Thymus (tissue), 11 donors: ENCODE measurements at regions not wholly inside any gene's neighbourhood (a gene's known extent, or its start where the extent isn't known, plus 50 kb on each side); places are given as distances from the start of the nearest gene placed in this dataset.
A peak's percentile ranks its signal among the peaks of the same experiment; 100 is the strongest.
"Not testable (repeated sequence)": the region's sequence is repeated elsewhere in the genome, so short reads cannot be mapped to it uniquely, and the experiment has no call there.

ENCODE experiments used
- DNase-seq, 9 donors: peaks; one replicate each; pipeline ENCODE4 v3.0.0-alpha.2; 2013; ENCODE audit warnings: low spot score in 9 of 9, low read depth in 6 of 9, missing footprints in 1 of 9
- H3K27ac ChIP-seq, 2 donors: one replicate each; pipeline ENCODE4 v1.5.1; 2013; ENCODE audit warnings: control low read depth in 1 of 2, low read depth in 1 of 2, low read length in 1 of 2, mild to moderate bottlenecking in 1 of 2, moderate library complexity in 1 of 2
- H3K27me3 ChIP-seq, 2 donors: one replicate each; pipeline ENCODE4 v1.5.1; 2013; ENCODE audit warnings: low read length in 1 of 2; ENCODE audit not compliant: control insufficient read depth in 2 of 2, insufficient read depth in 1 of 2
- H3K36me3 ChIP-seq, 2 donors: one replicate each; pipeline ENCODE4 v1.5.1; 2013; ENCODE audit warnings: low read length in 1 of 2, mild to moderate bottlenecking in 1 of 2, moderate library complexity in 1 of 2; ENCODE audit not compliant: control insufficient read depth in 2 of 2, insufficient read depth in 2 of 2
- H3K4me1 ChIP-seq, 2 donors: one replicate each; pipeline ENCODE4 v1.5.1; 2013; ENCODE audit warnings: low read length in 2 of 2; ENCODE audit not compliant: control insufficient read depth in 2 of 2, insufficient read depth in 2 of 2
- H3K4me3 ChIP-seq, 2 donors: one replicate each; pipeline ENCODE4 v1.5.1; 2013; ENCODE audit warnings: low read length in 2 of 2, control low read depth in 1 of 2, mild to moderate bottlenecking in 1 of 2
- H3K9me3 ChIP-seq, 2 donors: one replicate each; pipeline ENCODE4 v1.5.1; 2013; ENCODE audit warnings: low read length in 1 of 2, mild to moderate bottlenecking in 1 of 2; ENCODE audit not compliant: control insufficient read depth in 2 of 2, insufficient read depth in 1 of 2
- WGBS: extraction: QIAGEN DNeasy Blood & Tissue Kit; methylation state at CpG from one replicate; pipeline ENCODE4 v1.1.7; 2013; 5-methylcytosine and 5-hydroxymethylcytosine counted together
- donor health status: healthy.

DNA sequence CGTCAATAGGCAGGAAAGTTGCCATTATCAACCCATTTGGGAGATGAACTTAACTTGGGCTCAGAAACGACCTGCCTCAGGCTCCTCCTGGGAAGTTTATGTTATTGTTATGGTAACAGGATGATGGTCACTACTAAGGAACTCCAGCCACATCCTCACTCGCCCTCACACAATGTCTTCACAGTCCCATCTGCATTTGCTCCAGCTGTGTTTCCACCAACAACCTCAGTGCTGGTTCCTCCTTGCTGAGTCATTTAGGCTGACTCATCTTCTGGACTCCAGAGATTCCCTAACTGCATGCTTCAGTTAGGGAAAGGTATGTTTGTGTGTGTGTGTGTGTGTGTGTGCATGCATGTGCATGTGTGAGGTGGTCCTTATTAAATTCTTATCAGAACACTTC is 293.4 kb upstream of the BOD1L1 start:
- no peak overlapping the region for H3K27ac ChIP-seq
- 76% methylated on average over 3 of the region's 3 CpGs for WGBS
- DNase-seq: peak in 1 of 9 donors; percentile 6

DNA sequence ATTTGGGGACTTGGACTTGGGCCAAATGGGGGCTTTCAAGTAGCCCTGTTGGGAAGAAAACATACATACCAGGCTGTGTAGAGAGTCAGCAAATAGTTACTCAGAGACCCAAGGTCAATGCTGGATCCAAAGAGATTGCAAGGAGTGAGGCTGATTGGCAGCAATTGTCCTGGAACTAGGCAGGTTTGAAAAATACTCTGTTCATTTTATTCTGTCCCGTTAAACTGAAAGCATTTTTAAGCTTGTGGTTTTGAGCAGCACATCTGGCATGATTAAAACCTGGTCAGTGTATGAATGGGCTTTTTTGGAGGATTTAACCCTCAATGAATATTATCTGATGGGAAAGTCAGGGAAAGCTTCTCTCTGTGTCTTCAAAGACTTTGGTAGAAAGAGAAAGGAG is 294.3 kb upstream of the BOD1L1 start:
- Histone ChIP-seq H3K4me1 (no peaks in the 10 kb centered on the region), H3K27ac (no peak overlapping the region), H3K36me3 (no peaks in the 10 kb centered on the region), H3K4me3 (no peak overlapping the region), H3K9me3 (no peaks in the 10 kb centered on the region), H3K27me3 (no peaks in the 10 kb centered on the region)
- WGBS: 0% methylated on average over 1 of the region's 1 CpG
- DNase-seq: no peak

More for the DNA sequence above, 293.4 kb upstream of the BOD1L1 start:
- H3K36me3 ChIP-seq: no peaks in the 10 kb centered on the region
- H3K4me3 ChIP-seq: no peak overlapping the region
- no peaks in the 10 kb centered on the region for H3K27me3 ChIP-seq
- H3K9me3 ChIP-seq: no peaks in the 10 kb centered on the region
- H3K4me1 ChIP-seq: no peaks in the 10 kb centered on the region

DNA sequence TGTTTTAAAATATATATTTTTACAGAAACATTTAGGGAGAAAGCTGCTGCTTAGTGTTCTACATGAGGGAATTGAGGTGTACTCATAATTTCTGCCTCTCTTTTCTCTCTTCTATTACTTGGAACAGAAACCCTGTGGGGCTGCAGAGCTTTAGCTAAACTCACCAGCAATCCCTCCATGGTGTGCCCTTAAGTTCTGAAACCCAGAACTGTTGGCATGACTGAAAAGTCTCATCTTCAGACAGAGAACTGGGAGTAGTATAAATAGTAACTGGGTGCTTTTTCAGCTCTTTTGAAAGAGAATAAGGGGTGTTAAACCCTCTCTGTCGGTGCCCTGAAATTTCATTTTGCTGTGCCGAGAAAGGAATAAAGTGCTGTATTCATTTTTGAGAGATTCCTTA is 294.9 kb upstream of the BOD1L1 start:
- Histone ChIP-seq H3K4me3 (no peak overlapping the region), H3K4me1 (no peaks in the 10 kb centered on the region), H3K27me3 (no peaks in the 10 kb centered on the region), H3K9me3 (no peaks in the 10 kb centered on the region), H3K36me3 (no peaks in the 10 kb centered on the region), H3K27ac (no peak overlapping the region)
- WGBS: 97% methylated on average over 2 of the region's 2 CpGs
- DNase-seq: no peak

DNA sequence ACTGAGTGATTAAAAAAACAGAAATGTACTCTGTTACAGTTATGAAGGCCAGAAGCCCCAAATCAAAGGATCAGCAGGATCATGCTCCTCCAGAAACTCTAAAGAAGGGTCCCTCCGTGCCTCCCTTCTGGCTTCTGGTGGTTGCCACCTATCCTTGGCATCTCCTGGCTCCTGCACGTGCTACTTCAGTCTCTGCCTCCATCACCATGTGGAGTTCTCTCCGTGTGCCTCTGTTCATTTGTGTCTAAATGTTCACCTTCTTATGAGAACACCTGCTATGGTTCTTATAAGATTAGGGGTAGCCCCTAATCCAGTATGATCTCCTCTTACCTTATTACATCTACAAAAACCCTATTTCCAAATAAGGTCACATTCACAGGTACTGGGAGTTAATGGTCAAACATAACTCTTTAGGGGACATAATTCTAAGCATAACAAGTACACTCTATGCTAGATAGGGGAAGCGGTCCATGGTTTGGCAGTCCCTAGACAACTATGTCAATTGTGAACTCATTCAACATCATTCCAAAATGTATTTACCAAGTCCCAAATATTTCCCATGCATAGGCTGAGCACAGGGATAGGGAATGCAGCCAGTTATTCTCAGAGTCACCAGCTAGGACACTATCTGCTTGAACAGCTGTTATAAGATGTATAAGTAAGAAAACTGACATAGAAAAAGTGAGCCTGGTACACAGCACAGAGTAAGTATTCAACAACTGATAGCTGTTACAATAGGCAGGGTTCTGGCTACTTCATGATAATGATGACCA is 295.5 kb upstream of the BOD1L1 start:
- 63% methylated on average over 4 of the region's 4 CpGs for WGBS
- no peak for DNase-seq
- no peaks in the 10 kb centered on the region for H3K4me1 ChIP-seq
- no peak overlapping the region for H3K27ac ChIP-seq
- no peaks in the 10 kb centered on the region for H3K27me3 ChIP-seq
- no peaks in the 10 kb centered on the region for H3K36me3 ChIP-seq
- no peaks in the 10 kb centered on the region for H3K9me3 ChIP-seq
- H3K4me3 ChIP-seq: no peak overlapping the region

DNA sequence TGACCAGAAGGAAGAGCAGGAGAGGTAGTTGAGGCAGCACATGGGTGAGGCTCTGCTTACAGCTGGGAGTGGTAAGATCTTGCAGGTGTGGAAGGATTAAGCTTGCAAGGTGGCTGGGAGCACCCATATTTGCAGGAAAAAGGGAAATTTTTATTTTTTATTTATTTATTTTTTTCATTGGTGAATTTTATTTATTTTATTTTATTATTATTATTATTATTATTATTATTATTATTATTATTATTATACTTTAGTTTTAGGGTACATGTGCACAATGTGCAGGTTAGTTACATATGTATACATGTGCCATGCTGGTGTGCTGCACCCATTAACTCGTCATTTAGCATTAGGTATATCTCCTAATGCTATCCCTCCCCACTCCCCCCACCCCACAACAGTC is 297.4 kb upstream of the BOD1L1 start:
- H3K4me3 ChIP-seq, H3K27ac ChIP-seq, H3K36me3 ChIP-seq, H3K4me1 ChIP-seq, H3K27me3 ChIP-seq, H3K9me3 ChIP-seq, DNase-seq: not testable (repeated sequence)
- WGBS: 100% methylated on average over 1 of the region's 1 CpG

DNA sequence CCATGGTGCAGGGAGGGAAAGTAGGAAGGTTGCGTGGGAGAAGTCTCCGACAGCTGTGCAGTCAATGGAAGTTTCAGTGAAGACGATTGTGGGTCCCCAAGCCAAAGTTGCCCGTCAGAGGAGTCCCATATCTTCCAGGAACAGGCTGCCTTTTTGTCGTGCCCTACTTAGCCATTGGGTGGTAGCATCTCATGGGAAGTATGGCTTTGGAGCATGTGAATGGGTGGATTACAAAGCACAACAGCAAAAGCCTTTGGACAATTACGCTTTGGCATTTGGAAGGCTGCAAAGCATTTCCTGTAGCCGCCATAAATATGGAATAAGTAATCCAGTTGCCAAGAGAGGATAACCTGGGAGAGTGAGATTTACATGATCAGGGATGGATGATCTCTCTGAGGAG is 300.7 kb upstream of the BOD1L1 start:
- Histone ChIP-seq H3K4me3 (no peak overlapping the region), H3K27ac (no peak overlapping the region), H3K36me3 (no peaks in the 10 kb centered on the region), H3K9me3 (no peaks in the 10 kb centered on the region), H3K27me3 (no peaks in the 10 kb centered on the region), H3K4me1 (no peaks in the 10 kb centered on the region)
- WGBS: 94% methylated on average over 7 of the region's 7 CpGs
- no peak for DNase-seq

DNA sequence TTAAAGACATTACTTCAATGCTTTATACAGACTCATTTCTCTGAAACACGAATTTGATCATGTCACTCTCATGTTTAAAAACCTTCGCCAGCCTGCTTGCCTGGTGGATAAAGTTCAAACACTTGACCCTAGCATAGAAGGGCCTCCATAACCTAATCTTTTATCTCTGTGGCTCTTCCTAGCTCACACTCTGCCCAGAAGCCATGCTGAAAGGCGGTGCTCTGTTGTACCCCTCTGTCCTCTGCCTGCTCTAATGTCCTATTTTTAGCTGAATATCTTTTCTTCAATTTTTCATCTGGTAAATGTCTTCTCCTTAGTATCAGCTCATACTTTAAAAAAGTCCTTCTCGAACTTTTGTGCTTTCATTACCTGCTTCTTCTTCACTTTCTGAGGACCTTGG is 302.6 kb upstream of the BOD1L1 start:
- DNase-seq: no peak
- Histone ChIP-seq H3K4me3 (no peak overlapping the region), H3K9me3 (no peaks in the 10 kb centered on the region), H3K4me1 (no peaks in the 10 kb centered on the region), H3K36me3 (no peaks in the 10 kb centered on the region), H3K27ac (no peak overlapping the region), H3K27me3 (no peaks in the 10 kb centered on the region)
- WGBS: 94% methylated on average over 4 of the region's 4 CpGs

DNA sequence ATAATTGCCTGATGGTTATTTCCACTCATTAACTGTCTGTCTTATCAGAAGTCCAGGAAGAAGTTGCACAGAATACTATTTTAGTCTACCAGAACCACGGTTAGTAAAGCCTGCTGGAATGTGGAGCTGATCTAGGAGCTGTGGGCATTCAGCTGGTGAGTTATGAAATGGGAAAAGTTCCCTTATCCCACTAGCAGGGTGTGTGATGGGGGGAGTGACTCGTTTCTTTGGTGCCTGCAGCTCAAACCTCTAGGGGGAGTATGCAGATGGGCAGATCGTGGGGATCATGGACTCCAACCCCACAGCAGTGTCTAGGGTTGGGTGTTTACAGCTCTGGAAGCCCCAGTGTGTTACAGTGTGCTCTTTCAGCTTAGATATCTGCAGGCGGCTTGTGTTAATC is 305.7 kb upstream of the BOD1L1 start:
- WGBS: 85% methylated on average over 4 of the region's 4 CpGs
- no peak for DNase-seq
- no peaks in the 10 kb centered on the region for H3K36me3 ChIP-seq

DNA sequence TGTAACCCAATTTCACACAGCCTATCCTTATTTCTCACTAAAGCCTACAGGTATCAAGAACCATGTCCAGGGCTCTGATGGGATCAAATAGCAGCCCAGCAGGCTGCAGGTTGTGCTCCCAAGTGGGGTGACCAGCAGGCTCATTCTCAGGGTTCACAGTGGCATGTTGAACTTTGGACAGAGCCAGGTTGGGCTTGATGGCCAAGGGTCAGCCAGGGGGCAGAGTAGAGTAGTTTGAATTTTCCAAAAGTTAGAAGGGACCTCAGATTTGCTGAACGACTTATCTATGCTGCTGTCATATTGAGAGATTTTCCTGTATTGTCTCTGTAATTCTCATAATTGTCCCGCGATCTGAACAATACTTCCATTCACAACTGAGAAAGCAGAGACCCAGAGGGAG is 310.8 kb upstream of the BOD1L1 start:
- no peaks in the 10 kb centered on the region for H3K9me3 ChIP-seq
- H3K4me3 ChIP-seq: no peak overlapping the region
- no peaks in the 10 kb centered on the region for H3K4me1 ChIP-seq
- DNase-seq: no peak
- WGBS: 95% methylated on average over 3 of the region's 3 CpGs
- no peaks in the 10 kb centered on the region for H3K27me3 ChIP-seq
- H3K36me3 ChIP-seq: no peaks in the 10 kb centered on the region
- no peak overlapping the region for H3K27ac ChIP-seq

More for the DNA sequence above, 305.7 kb upstream of the BOD1L1 start:
- Histone ChIP-seq H3K4me1 (no peaks in the 10 kb centered on the region), H3K4me3 (no peak overlapping the region), H3K27ac (no peak overlapping the region), H3K27me3 (no peaks in the 10 kb centered on the region), H3K9me3 (no peaks in the 10 kb centered on the region)
